ENCODE measurements at regions not wholly inside any gene's neighbourhood (a gene's known extent, or its start where the extent isn't known, plus 50 kb on each side); places are given as distances from the start of the nearest gene placed in this dataset.
"Not testable (repeated sequence)": the region's sequence is repeated elsewhere in the genome, so short reads cannot be mapped to it uniquely, and the experiment has no call there.

GRCh38 chr6:27772261-27773001 is 139.8 kb downstream of the OR2B2 start:
- peak; percentile 89 for DNase-seq (ENCODE audit: low spot score)

DNA sequence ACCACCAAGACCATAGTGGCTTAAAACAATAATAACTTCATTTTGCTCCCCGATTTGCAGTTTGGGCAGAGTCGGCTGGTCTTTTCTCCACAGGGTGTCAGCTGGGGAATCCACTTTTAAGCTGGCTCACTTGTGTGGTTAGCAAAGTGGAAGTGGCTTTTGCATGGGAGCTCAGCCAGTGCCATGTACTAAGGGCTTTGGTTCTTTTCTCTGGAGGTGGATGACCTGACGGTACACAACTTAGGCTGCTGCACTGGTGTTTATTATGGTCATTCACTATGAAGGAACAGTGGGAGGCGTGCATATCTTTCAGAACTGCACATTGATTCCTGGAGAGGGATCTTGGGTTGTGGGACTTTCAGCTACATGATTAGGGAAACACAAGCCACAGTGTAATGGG is 141.0 kb downstream of the OR2B2 start:
- no peak for DNase-seq (ENCODE audit: low spot score)

DNA sequence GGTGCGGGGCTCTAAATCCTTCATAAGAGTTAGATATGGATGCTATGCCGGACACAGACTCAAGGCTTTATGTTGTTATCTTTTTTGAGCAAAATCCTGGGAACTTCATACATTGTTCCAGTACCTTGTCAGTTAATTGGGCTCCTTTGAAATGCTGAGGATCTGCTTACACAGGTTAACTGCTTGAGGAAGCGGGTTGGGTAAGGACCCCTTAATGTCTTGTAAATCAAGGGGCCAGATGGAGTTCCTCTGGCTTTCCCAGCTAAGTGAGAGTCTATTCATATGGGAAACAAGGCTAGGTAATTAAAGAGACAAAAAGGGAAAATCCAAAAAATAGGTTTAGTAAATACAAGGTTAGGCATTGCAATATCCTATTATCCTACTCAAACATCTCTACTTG is 141.5 kb downstream of the OR2B2 start:
- DNase-seq (ENCODE audit: low spot score) = no peak

DNA sequence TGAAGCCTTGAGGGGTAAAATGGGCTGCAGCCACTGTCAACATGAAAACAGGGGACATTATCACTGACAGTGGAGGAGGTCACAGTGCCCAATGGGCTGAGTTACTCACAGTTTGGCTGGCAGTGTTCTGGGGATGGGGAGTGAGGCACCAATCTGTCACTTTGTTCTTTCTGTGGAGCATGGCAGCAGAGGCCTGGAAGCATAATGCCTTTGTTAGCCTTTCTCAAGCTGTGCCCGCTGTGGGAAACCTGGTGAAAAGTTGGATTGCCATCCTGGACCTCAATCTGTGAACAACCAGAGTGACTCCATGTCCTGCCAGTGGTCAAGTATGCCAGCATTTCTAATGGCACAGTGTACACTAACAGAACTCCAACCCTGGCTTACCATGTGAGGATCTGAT is 143.6 kb downstream of the OR2B2 start:
- no peak for DNase-seq (ENCODE audit: low spot score)

DNA sequence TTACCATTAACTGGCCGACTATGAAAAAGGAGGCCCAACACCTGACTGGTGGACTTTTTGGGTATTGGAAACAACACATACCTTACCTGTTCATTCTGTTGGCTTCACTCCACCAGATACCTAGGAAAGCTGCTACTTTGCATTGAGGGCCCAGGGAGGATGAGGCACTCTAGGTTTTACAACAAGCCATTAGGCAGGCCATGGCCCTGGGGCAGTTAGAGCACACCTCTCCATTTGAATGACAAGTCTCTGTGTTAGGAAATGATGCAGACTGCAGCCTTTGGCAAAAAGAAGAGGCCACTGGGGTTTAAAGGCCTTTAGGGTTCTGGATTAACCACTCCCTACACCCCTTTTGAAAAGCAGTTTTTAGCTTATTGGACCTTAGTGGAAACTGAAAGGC is 144.3 kb downstream of the OR2B2 start:
- no peak for DNase-seq (ENCODE audit: low spot score)

DNA sequence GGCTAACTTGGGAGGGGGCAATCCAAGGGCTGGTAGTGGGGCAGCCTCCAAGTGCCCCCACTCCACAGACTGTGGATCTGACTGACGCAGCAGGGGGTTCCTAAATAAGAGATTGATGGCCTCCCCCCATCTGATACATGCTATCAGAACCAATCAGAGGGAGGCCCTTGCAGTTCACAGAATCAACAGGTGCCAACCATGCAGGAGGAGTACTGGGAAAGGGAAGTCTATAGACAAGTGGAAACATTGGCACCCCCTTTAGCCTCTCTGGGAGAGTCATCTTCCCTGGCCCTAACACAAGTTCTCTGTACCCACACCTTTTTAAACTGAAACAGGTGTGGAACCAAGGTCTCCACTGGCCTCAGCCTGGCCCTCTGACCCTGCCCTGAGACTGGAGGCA is 145.8 kb downstream of the OR2B2 start:
- no peak for DNase-seq (ENCODE audit: low spot score)

- no peak for DNase-seq (ENCODE audit: low spot score)
Measured at GRCh38 chr6:27765028-27765590, 147.1 kb downstream of the OR2B2 start.

- no peak for DNase-seq (ENCODE audit: low spot score)
Measured at GRCh38 chr6:27761391-27761790, 150.8 kb downstream of the OR2B2 start.

- DNase-seq (ENCODE audit: low spot score) = no peak
Measured at GRCh38 chr6:27760464-27760863, 151.7 kb downstream of the OR2B2 start.

GRCh38 chr6:27759930-27760329 is 152.3 kb downstream of the OR2B2 start:
- DNase-seq (ENCODE audit: low spot score) = no peak

GRCh38 chr6:27758491-27758890 is 153.7 kb downstream of the OR2B2 start:
- no peak for DNase-seq (ENCODE audit: low spot score)

DNA sequence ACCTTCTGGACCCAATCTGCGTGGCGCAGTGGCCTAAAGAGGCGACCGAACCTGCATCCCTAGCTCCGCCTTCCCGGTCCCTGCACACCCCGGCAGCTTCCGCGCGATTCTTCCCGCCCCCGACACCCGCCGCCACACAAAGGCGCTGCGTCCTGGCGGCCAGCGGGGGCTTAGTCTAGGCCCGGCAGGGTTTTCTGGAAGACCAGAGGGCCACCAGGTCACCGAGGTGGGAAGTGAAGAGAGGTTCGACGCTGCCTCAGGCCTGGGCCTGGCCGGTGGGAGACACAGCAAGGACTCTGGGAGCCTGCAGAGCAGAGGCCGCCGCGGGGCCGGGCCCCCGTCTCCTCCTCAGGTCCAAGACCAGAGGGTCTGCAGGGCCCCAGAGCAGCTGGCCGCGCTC is 154.9 kb downstream of the OR2B2 start:
- DNase-seq (ENCODE audit: low spot score) = peak; percentile 33

- DNase-seq (ENCODE audit: low spot score) = no peak
Measured at GRCh38 chr6:27755768-27756167, 156.4 kb downstream of the OR2B2 start.

GRCh38 chr6:27754408-27754782 is 157.8 kb downstream of the OR2B2 start:
- no peak for DNase-seq (ENCODE audit: low spot score)

- peak; percentile 88 for DNase-seq (ENCODE audit: low spot score)
Measured at GRCh38 chr6:27753668-27754407, 158.4 kb downstream of the OR2B2 start.

DNA sequence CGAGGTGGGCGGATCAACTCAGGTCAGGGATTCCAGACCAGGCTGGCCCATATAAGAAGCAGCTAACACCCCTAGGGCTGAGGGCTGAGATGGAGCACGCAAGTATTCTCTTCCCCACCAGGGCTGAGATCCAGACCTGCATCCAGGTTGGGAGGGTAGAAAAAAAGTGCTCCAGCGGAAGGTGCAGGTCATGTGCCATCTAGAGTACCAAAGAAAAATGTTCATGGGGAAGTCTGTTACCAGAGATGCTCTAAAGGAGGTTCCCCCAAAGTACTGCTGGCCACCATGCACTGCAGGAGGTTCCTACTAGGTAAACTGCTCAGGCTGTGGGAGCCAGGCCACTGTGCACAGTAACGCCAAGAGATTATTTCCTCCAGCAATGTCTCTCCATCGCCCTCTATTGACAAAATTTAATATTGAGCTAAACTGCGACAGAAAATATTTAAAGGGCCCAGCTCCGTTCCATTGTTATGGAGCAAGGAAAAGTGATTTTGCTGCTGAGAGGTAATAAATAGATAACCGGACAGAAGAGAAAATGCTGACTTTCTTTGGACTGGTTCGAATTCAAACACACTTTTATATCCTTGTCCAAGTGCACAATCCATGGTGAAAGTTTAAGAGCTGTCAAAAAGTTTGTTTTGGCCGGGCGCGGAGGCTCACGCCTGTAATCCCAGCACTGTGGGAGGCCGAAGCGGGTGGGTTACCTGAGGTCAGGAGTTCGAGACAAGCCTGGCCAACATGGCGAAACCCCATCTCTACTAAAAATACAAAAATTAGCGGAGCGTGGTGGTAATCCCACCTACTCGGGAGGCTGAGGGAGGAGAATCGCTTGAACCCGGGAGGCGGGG is 159.9 kb downstream of the OR2B2 start:
- DNase-seq (ENCODE audit: low spot score) = peak; percentile 87

DNA sequence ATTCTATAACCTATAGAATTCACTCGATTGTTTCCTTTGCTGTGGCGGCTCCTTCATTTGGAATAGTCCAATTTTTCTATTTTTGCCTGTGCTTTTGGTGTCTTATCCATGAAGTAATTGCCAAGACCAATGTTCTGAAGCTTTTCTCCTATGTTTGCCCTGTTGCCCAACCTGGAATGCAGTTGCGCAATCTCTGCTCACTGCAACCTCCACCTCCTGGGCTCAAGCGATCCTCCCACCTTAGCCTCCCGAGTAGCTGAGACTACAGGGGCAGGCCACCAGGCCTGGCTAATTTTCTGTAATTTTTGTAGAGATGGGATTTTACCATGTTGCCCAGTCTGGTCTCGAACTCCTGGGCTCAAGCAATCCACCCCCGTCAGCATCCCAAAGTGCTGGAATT is 163.5 kb downstream of the OR2B2 start:
- no peak for DNase-seq (ENCODE audit: low spot score)

DNA sequence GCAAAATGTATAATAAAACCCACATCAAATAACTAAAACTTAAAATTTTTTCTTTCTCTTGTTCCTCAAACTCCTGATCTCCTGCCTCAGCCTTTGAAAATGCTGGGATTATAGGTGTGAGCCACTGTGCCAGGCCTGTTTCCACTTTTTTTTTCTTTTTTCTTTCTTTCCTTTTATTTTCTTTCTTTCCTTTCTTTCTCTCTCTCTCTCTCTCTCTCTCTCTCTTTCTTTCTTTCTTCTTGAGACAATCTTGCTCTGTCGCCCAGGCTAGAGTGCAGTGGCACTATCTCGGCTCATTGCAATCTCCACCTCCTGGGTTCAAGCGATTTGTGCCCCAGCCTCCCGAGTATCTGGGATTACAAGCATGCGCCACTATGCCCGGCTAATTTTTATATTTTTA is 164.6 kb downstream of the OR2B2 start:
- DNase-seq (ENCODE audit: low spot score) = no peak

- not testable (repeated sequence) for DNase-seq (ENCODE audit: low spot score)
Measured at GRCh38 chr6:27746860-27747259, 165.3 kb downstream of the OR2B2 start.

- DNase-seq (ENCODE audit: low spot score) = no peak
Measured at GRCh38 chr6:27743787-27744186, 168.4 kb downstream of the OR2B2 start.

DNA sequence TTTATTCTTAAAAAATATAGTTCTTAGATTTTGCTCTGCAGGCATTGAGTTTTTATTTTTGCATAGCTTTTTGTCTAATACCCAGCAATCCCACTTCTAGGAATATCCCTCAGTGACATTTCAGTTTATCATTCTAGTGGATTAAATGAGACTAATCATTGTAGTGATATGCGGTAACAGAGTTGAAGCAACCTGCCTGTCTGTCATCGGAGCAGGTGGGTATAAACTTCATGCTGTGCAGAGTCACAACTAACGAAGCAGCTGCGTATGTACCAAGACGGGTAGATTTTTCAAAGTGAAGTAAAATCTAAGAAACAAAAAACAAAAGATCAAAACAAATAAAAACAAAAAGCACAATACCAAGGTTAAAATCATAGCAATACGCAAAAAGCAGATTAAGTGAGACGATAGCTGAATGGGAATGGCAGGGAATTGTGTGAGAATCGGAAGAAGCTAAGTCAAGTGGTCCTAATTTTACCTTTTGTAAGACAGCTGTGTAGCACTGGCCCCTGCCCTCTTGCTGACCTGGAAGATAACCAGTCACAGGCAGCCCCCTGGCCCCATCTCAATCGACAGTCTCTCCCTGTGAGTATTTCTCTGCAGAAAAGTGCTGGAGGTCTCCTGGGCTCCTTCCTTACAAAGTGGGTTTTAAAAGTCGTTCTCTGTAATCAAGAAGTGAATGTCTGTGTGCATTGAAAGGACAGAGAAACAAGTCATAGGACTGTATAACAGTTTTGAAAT is 169.2 kb downstream of the OR2B2 start:
- DNase-seq (ENCODE audit: low spot score) = no peak

DNA sequence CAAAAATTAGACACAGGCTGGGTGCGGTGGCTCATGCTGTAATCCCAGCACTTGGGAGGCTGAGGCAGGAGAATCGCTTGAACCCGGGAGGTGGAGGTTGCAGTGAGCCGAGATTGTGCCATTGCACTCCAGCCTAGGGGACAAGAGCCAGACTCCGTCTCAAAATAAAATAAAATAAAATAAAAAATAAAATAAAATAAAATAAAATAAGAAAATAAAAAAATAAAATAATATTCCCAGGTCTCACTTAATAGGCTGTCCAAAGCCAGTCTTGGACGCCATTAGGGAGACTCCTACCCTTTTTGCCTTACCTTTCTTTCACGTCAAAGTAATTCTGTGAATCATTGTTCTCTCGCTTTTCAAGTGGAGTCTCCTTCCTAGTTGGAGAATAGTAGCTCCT is 172.3 kb downstream of the OR2B2 start:
- DNase-seq (ENCODE audit: low spot score) = not testable (repeated sequence)

Data from hematopoietic multipotent progenitor cell treated with erythropoietin and hydrocortisone succinate and interleukin-3 and kit ligand, for 15 days (in vitro differentiated cells).